GM19035 (cell line): ENCODE measurements at regions not wholly inside any gene's neighbourhood (a gene's known extent, or its start where the extent isn't known, plus 50 kb on each side); places are given as distances from the start of the nearest gene placed in this dataset.

Experiments
- ATAC-seq: cut with Tn5 transposase; IDR thresholded peaks from one replicate; pipeline ENCODE4 v1.9.1; 2021; ENCODE audit not compliant: unreplicated experiment

GRCh38 chr2:160868891-160869290 lies 291.3 kb upstream of the TANK start:
- no peak for ATAC-seq

- ATAC-seq, result no peak
These were observed 290.8 kb upstream of the TANK start for GRCh38 chr2:160869411-160869810.

- no peak for ATAC-seq
These were observed 289.3 kb upstream of the TANK start for GRCh38 chr2:160870729-160871465.

DNA sequence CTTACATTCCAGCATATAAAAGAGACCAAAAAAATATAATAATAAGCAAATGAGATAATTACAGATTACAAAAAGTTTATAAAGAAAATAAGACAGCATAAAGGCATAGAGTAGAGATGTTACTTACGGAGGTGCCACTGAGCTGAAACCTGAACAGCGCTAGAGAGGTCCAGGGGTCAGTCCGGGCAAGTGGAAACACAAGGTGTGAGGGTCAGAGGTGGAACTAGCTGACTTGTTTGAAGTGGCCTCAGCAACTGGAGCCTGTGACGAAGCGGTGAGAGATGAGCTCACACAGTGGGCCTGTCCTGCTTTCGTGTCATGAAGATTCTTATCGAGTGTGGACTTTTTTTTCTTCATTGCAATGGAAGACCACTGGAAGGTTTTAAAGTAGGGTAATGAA lies 288.3 kb upstream of the TANK start:
- ATAC-seq, result no peak

DNA sequence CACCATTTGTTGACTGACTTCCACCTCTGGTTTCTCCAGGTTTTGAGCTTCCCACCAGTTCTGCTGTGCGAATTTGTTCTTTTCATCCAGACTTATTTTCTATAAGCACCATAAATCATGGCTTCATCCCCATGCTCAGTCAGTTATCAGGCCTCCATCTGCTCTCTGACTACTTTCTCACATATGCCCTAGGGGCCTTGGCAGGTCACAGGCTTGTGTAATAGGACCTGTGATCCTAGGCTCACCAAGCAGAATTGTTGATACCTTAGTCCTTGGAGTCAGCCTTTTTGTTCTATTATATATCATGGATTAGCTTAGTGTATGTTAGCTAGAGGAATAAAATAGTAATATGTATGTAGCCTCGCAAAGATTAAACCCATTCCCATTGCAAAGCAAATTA lies 284.2 kb upstream of the TANK start:
- no peak for ATAC-seq

GRCh38 chr2:160876765-160877164 lies 283.5 kb upstream of the TANK start:
- no peak for ATAC-seq

DNA sequence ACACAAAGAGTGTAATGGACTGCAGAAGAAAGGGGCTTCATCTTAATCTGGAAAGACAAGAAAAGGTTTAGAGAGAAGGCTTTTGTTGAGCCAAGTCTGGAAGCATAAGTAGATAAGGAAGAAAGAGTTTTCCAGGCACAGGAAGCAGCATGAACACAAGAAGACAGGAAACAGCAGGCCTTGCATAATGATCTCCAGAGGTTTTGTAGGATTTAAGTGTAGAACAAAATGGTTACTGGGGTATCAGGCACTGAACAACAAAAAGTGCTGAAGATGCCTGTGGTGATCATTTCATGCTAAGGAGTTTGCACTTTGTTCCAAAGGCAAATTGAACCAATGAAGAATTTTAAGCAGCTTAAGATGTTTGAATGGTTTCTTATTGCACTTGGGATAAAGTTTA lies 281.6 kb upstream of the TANK start:
- no peak for ATAC-seq

GRCh38 chr2:160882906-160883305 lies 277.3 kb upstream of the TANK start:
- ATAC-seq, result no peak

GRCh38 chr2:160884056-160884455 lies 276.2 kb upstream of the TANK start:
- ATAC-seq, result no peak

GRCh38 chr2:160889439-160890170 lies 270.6 kb upstream of the TANK start:
- ATAC-seq, result no peak

GRCh38 chr2:160890667-160891352 lies 269.4 kb upstream of the TANK start:
- ATAC-seq, result no peak

DNA sequence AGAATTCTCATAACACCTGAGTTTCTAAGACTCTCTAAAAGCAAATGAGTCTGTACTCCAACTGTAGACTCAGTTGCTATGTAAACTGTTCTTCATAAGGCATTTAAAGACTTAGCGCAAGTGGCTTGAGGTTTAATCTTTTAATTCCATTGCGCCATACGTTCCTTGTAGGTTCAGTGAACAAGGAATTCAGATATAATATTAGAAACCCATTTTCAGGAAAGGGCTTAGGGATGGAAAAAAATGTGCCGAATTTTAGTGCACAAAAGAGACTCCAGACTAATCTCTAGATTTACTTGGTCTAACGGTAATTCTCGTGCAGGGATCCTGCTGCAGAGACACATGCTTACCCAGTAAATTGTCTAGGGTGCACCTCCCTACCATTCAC lies 268.9 kb upstream of the TANK start:
- no peak for ATAC-seq

GRCh38 chr2:160892204-160892603 lies 268.0 kb upstream of the TANK start:
- ATAC-seq, result no peak

DNA sequence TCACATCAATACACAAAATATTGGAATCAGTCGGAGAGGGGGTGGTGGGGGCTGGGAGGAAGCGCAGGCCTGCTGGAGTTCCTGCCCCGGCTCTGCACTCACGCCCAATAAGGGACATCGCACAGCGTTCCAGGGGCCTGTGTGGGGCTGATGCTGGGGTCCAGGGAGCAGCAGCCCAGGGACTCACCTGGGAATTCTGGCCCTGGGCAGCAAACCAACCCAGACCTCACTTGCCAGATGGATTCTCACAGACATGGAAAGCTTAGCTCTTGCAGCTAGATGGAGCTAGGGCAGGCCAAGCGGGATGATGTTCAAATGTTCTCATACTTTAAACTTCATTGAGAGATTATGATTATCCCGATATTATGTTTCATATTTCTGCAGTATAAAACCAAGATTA lies 266.6 kb upstream of the TANK start:
- ATAC-seq, result no peak

- no peak for ATAC-seq
These were observed 261.5 kb upstream of the TANK start for GRCh38 chr2:160898581-160899307.

- ATAC-seq, result no peak
These were observed 258.6 kb upstream of the TANK start for GRCh38 chr2:160901613-160902012.

DNA sequence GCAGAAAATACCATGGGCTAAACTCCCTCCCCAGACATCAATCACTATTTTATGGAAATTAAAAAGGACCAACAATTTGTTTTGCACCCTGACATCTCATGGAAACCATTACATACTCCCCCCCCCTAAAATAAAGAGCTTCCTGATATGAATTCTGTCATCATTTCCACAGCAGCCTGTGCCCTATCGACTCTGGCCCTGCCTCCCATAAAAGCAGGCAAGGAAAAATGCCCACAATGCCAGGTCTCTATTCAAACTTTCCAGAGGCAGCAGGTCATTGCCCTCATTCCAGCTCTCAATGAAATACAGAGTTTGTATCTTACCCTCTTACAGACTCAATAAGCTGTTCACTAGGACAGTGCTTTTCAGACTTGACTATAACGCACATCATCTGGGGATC lies 254.4 kb upstream of the TANK start:
- ATAC-seq, result no peak

- ATAC-seq, result no peak
These were observed 253.3 kb upstream of the TANK start for GRCh38 chr2:160906878-160907277.

GRCh38 chr2:160907738-160908137 lies 252.5 kb upstream of the TANK start:
- ATAC-seq, result no peak

- no peak for ATAC-seq
These were observed 252.1 kb upstream of the TANK start for GRCh38 chr2:160908157-160908556.

DNA sequence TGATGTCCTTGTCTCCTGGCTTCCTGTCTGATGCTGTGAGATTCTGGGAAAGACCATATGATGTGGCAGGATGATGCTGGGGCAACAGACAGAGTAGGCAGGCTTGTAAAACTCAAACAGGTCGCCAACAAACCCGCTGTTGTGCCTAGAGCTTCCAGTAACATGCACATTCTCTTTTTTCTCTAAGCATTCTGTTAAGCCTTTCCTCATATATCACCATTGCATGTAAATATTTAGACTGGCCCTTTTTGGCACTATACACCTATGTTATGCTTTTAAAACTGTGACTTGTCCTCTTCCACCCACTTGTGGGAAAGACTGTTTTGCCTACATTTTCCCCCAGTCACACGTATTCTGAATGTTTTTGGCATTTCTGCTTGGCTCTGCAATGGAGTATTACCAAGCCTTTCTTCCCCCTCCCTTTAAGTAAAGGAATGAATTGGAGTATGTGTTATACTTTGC lies 250.4 kb upstream of the TANK start:
- no peak for ATAC-seq
